ENCODE measurements at regions not wholly inside any gene's neighbourhood (a gene's known extent, or its start where the extent isn't known, plus 50 kb on each side); places are given as distances from the start of the nearest gene placed in this dataset.

DNA sequence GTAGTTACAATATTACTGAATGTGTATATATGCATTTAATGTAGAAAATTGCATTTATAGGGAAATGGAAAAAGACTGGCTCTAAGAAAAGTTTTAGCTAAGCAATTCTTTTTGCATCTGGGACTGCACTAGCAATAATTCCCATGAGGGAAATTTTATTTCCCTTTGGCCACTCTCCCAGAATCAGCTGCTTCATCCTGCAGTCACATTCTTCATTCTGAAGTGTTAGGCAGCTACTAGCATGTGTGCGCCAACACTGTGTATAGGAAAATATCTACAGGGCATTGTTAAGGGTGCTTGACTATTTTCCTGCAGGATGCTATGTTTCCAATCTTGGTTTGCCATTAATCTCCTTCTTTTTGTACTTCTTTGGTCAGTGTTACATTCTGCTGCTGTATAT is 312.8 kb upstream of the PCDH20 start:
- H3K27ac ChIP-seq (ENCODE audit: low read depth, low read length): no peak overlapping the region
- H3K79me2 ChIP-seq (ENCODE audit: control insufficient read depth, insufficient read depth, low read length): no peaks in the 10 kb centered on the region

DNA sequence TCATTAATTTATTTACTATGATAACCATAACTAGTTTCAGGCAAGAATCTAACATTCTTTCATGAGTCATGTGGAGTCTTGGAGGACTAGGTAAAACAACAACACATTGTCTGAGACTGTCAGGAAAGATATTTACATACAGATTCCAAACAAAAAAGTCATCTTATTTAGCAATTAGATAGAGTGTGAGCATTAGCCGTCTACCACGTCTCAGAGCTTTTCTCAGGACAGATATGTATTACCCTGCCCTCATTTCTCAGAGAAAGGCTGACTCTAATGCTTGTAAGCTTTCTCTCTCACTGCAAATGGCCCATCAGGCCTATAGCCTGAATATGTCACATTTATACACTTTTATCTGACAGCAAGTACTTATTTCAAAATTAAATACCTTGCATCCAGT is 312.1 kb upstream of the PCDH20 start:
- H3K27ac ChIP-seq (ENCODE audit: low read depth, low read length): no peak overlapping the region
- no peak overlapping the region for H4K5ac ChIP-seq (ENCODE audit: low read length)
- no peak overlapping the region for H2BK120ac ChIP-seq (ENCODE audit: low read depth, low read length)
- H4K8ac ChIP-seq (ENCODE audit: low read depth, low read length): no peak overlapping the region
- H3K27me3 ChIP-seq (ENCODE audit: insufficient read depth, low read length, poor library complexity): no peaks in the 10 kb centered on the region
- H3K36me3 ChIP-seq (ENCODE audit: control insufficient read depth, insufficient read depth, low read length): no peaks in the 10 kb centered on the region
- H3K4me1 ChIP-seq (ENCODE audit: control insufficient read depth, low read depth, low read length): no peaks in the 10 kb centered on the region
- H3K4ac ChIP-seq (ENCODE audit: low read depth, low read length): no peak overlapping the region
- H3K23ac ChIP-seq (ENCODE audit: low read length): no peak overlapping the region
- WGBS (ENCODE audit: extremely low coverage, insufficient coverage, low lambda C conversion rate): no CpG with 5 or more reads among the region's 2 CpGs
- H3K79me2 ChIP-seq (ENCODE audit: control insufficient read depth, insufficient read depth, low read length): no peaks in the 10 kb centered on the region
- no peak overlapping the region for H2BK15ac ChIP-seq (replicated peaks; ENCODE audit: low read depth)
- no peak overlapping the region for H3K9ac ChIP-seq (ENCODE audit: low read length)
- H3K79me1 ChIP-seq (ENCODE audit: low read length): no peaks in the 10 kb centered on the region
- no peak overlapping the region for H3K4me2 ChIP-seq (ENCODE audit: low read length)
- peak; percentile 71 for DNase-seq
- no peak overlapping the region for H3K4me3 ChIP-seq (ENCODE audit: low read length)
- H3K56ac ChIP-seq (ENCODE audit: low read length): no peak overlapping the region
- H2AK5ac ChIP-seq (ENCODE audit: low read length): no peak overlapping the region
- H2BK5ac ChIP-seq (ENCODE audit: low read length): no peak overlapping the region
- no peak overlapping the region for H3K18ac ChIP-seq (ENCODE audit: low read length)

More for the DNA sequence above, 312.8 kb upstream of the PCDH20 start:
- no peak overlapping the region for H4K5ac ChIP-seq (ENCODE audit: low read length)
- no peak for DNase-seq
- no peak overlapping the region for H3K4ac ChIP-seq (ENCODE audit: low read depth, low read length)
- H4K8ac ChIP-seq (ENCODE audit: low read depth, low read length): no peak overlapping the region
- H3K4me1 ChIP-seq (ENCODE audit: control insufficient read depth, low read depth, low read length): no peaks in the 10 kb centered on the region
- no peak overlapping the region for H3K9ac ChIP-seq (ENCODE audit: low read length)
- H3K36me3 ChIP-seq (ENCODE audit: control insufficient read depth, insufficient read depth, low read length): no peaks in the 10 kb centered on the region
- H2BK5ac ChIP-seq (ENCODE audit: low read length): no peak overlapping the region
- WGBS (ENCODE audit: extremely low coverage, insufficient coverage, low lambda C conversion rate): no CpG with 5 or more reads among the region's 1 CpG
- no peak overlapping the region for H3K4me3 ChIP-seq (ENCODE audit: low read length)
- no peak overlapping the region for H3K56ac ChIP-seq (ENCODE audit: low read length)
- no peak overlapping the region for H2BK15ac ChIP-seq (replicated peaks; ENCODE audit: low read depth)
- no peak overlapping the region for H2AK5ac ChIP-seq (ENCODE audit: low read length)
- H2BK120ac ChIP-seq (ENCODE audit: low read depth, low read length): no peak overlapping the region
- no peaks in the 10 kb centered on the region for H3K27me3 ChIP-seq (ENCODE audit: insufficient read depth, low read length, poor library complexity)
- H3K18ac ChIP-seq (ENCODE audit: low read length): no peak overlapping the region
- H3K23ac ChIP-seq (ENCODE audit: low read length): no peak overlapping the region
- no peaks in the 10 kb centered on the region for H3K79me1 ChIP-seq (ENCODE audit: low read length)
- H3K4me2 ChIP-seq (ENCODE audit: low read length): no peak overlapping the region

DNA sequence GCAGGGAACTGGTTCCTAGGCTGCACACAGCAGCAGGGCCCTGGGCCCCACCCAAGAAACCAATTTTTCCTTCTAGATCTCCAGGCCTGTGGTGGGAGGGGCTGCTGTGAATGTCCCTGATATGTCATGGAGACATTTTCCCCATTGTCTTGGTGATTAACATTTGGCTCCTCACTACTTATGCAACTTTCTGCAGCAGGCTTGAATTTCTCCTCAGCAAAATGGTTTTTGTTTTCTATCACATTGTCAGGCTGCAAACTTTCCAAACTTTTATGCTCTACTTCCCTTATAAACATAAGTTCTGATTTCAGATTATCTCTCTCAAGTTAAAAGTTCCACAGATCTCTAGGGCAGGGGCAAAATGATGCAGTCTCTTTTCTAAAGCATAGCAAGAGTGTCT is 310.2 kb upstream of the PCDH20 start:
- Histone ChIP-seq H4K5ac (ENCODE audit: low read length) (no peak overlapping the region), H3K79me2 (ENCODE audit: control insufficient read depth, insufficient read depth, low read length) (no peaks in the 10 kb centered on the region), H3K4me1 (ENCODE audit: control insufficient read depth, low read depth, low read length) (no peaks in the 10 kb centered on the region), H2AK5ac (ENCODE audit: low read length) (no peak overlapping the region), H3K4me2 (ENCODE audit: low read length) (no peak overlapping the region), H3K27me3 (ENCODE audit: insufficient read depth, low read length, poor library complexity) (no peaks in the 10 kb centered on the region), H3K18ac (ENCODE audit: low read length) (no peak overlapping the region), H3K23ac (ENCODE audit: low read length) (no peak overlapping the region), H3K79me1 (ENCODE audit: low read length) (no peaks in the 10 kb centered on the region), H3K9ac (ENCODE audit: low read length) (no peak overlapping the region), H3K27ac (ENCODE audit: low read depth, low read length) (no peak overlapping the region), H3K4me3 (ENCODE audit: low read length) (no peak overlapping the region), H2BK15ac (replicated peaks; ENCODE audit: low read depth) (no peak overlapping the region), H3K56ac (ENCODE audit: low read length) (no peak overlapping the region), H4K8ac (ENCODE audit: low read depth, low read length) (no peak overlapping the region), H3K4ac (ENCODE audit: low read depth, low read length) (no peak overlapping the region), H3K36me3 (ENCODE audit: control insufficient read depth, insufficient read depth, low read length) (no peaks in the 10 kb centered on the region), H2BK120ac (ENCODE audit: low read depth, low read length) (no peak overlapping the region), H2BK5ac (ENCODE audit: low read length) (no peak overlapping the region)
- DNase-seq: no peak

DNA sequence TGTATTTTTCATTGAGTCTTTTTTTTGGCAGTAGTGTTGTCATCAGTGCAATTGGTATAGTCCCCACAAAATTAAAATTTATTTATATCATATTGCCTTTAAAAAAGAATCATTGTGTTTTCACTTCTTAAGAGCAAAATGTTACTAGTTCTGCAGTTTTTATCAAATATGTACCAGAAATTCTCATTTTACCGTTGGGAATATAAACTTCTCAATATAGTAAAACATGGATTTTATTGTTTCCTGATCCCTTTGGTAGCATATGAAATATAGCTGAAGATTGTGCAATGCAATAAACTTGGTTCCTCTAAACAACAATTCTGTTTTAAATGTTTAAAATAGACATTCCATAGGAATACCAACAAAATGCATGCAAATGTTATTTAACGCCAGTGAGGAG is 306.5 kb upstream of the PCDH20 start:
- H3K4me2 ChIP-seq (ENCODE audit: low read length): no peak overlapping the region
- H3K9ac ChIP-seq (ENCODE audit: low read length): no peak overlapping the region
- H3K4ac ChIP-seq (ENCODE audit: low read depth, low read length): no peak overlapping the region
- DNase-seq: no peak
- H4K8ac ChIP-seq (ENCODE audit: low read depth, low read length): no peak overlapping the region
- no peaks in the 10 kb centered on the region for H3K36me3 ChIP-seq (ENCODE audit: control insufficient read depth, insufficient read depth, low read length)
- H2AK5ac ChIP-seq (ENCODE audit: low read length): no peak overlapping the region
- H3K4me1 ChIP-seq (ENCODE audit: control insufficient read depth, low read depth, low read length): no peaks in the 10 kb centered on the region
- no peak overlapping the region for H3K27ac ChIP-seq (ENCODE audit: low read depth, low read length)
- no peak overlapping the region for H3K4me3 ChIP-seq (ENCODE audit: low read length)
- no peak overlapping the region for H4K5ac ChIP-seq (ENCODE audit: low read length)
- H3K56ac ChIP-seq (ENCODE audit: low read length): no peak overlapping the region
- no peaks in the 10 kb centered on the region for H3K79me1 ChIP-seq (ENCODE audit: low read length)
- no CpG with 5 or more reads among the region's 2 CpGs for WGBS (ENCODE audit: extremely low coverage, insufficient coverage, low lambda C conversion rate)
- H2BK120ac ChIP-seq (ENCODE audit: low read depth, low read length): no peak overlapping the region
- no peak overlapping the region for H2BK5ac ChIP-seq (ENCODE audit: low read length)
- no peaks in the 10 kb centered on the region for H3K79me2 ChIP-seq (ENCODE audit: control insufficient read depth, insufficient read depth, low read length)
- no peak overlapping the region for H2BK15ac ChIP-seq (replicated peaks; ENCODE audit: low read depth)
- H3K18ac ChIP-seq (ENCODE audit: low read length): no peak overlapping the region
- H3K27me3 ChIP-seq (ENCODE audit: insufficient read depth, low read length, poor library complexity): no peaks in the 10 kb centered on the region
- no peak overlapping the region for H3K23ac ChIP-seq (ENCODE audit: low read length)

- H3K4ac ChIP-seq (ENCODE audit: low read depth, low read length): no peak overlapping the region
- H3K27ac ChIP-seq (ENCODE audit: low read depth, low read length): no peak overlapping the region
- no peaks in the 10 kb centered on the region for H3K27me3 ChIP-seq (ENCODE audit: insufficient read depth, low read length, poor library complexity)
- H4K8ac ChIP-seq (ENCODE audit: low read depth, low read length): no peak overlapping the region
- no peak overlapping the region for H2BK5ac ChIP-seq (ENCODE audit: low read length)
- H3K4me2 ChIP-seq (ENCODE audit: low read length): no peak overlapping the region
- no peak overlapping the region for H3K4me3 ChIP-seq (ENCODE audit: low read length)
- H3K23ac ChIP-seq (ENCODE audit: low read length): no peak overlapping the region
- H2AK5ac ChIP-seq (ENCODE audit: low read length): no peak overlapping the region
- no peak overlapping the region for H2BK15ac ChIP-seq (replicated peaks; ENCODE audit: low read depth)
- no peak overlapping the region for H2BK120ac ChIP-seq (ENCODE audit: low read depth, low read length)
- H3K56ac ChIP-seq (ENCODE audit: low read length): no peak overlapping the region
- H3K79me2 ChIP-seq (ENCODE audit: control insufficient read depth, insufficient read depth, low read length): no peaks in the 10 kb centered on the region
- no CpG with 5 or more reads among the region's 1 CpG for WGBS (ENCODE audit: extremely low coverage, insufficient coverage, low lambda C conversion rate)
- H4K5ac ChIP-seq (ENCODE audit: low read length): no peak overlapping the region
- H3K79me1 ChIP-seq (ENCODE audit: low read length): no peaks in the 10 kb centered on the region
- no peak for DNase-seq
- H3K4me1 ChIP-seq (ENCODE audit: control insufficient read depth, low read depth, low read length): no peaks in the 10 kb centered on the region
- H3K9ac ChIP-seq (ENCODE audit: low read length): no peak overlapping the region
- H3K36me3 ChIP-seq (ENCODE audit: control insufficient read depth, insufficient read depth, low read length): no peaks in the 10 kb centered on the region
- no peak overlapping the region for H3K18ac ChIP-seq (ENCODE audit: low read length)
Measured at GRCh38 chr13:61712621-61713020, 297.0 kb upstream of the PCDH20 start.

GRCh38 chr13:61709258-61709657 is 293.6 kb upstream of the PCDH20 start:
- no peak overlapping the region for H3K4me3 ChIP-seq (ENCODE audit: low read length)
- no peak overlapping the region for H2BK120ac ChIP-seq (ENCODE audit: low read depth, low read length)
- H3K27ac ChIP-seq (ENCODE audit: low read depth, low read length): no peak overlapping the region
- WGBS (ENCODE audit: extremely low coverage, insufficient coverage, low lambda C conversion rate): no CpG with 5 or more reads among the region's 1 CpG
- DNase-seq: no peak
- H3K9ac ChIP-seq (ENCODE audit: low read length): no peak overlapping the region
- no peaks in the 10 kb centered on the region for H3K79me1 ChIP-seq (ENCODE audit: low read length)
- no peak overlapping the region for H4K8ac ChIP-seq (ENCODE audit: low read depth, low read length)
- H3K79me2 ChIP-seq (ENCODE audit: control insufficient read depth, insufficient read depth, low read length): no peaks in the 10 kb centered on the region
- no peak overlapping the region for H2BK15ac ChIP-seq (replicated peaks; ENCODE audit: low read depth)
- H4K5ac ChIP-seq (ENCODE audit: low read length): no peak overlapping the region
- H3K56ac ChIP-seq (ENCODE audit: low read length): no peak overlapping the region
- no peak overlapping the region for H2BK5ac ChIP-seq (ENCODE audit: low read length)
- H3K23ac ChIP-seq (ENCODE audit: low read length): no peak overlapping the region
- H3K4ac ChIP-seq (ENCODE audit: low read depth, low read length): no peak overlapping the region
- no peaks in the 10 kb centered on the region for H3K27me3 ChIP-seq (ENCODE audit: insufficient read depth, low read length, poor library complexity)
- no peak overlapping the region for H3K4me2 ChIP-seq (ENCODE audit: low read length)
- no peak overlapping the region for H3K18ac ChIP-seq (ENCODE audit: low read length)
- H3K36me3 ChIP-seq (ENCODE audit: control insufficient read depth, insufficient read depth, low read length): no peaks in the 10 kb centered on the region
- no peaks in the 10 kb centered on the region for H3K4me1 ChIP-seq (ENCODE audit: control insufficient read depth, low read depth, low read length)
- no peak overlapping the region for H2AK5ac ChIP-seq (ENCODE audit: low read length)
